ENCODE measurements at regions not wholly inside any gene's neighbourhood (a gene's known extent, or its start where the extent isn't known, plus 50 kb on each side); places are given as distances from the start of the nearest gene placed in this dataset.
"Not testable (repeated sequence)": the region's sequence is repeated elsewhere in the genome, so short reads cannot be mapped to it uniquely, and the experiment has no call there.

DNA sequence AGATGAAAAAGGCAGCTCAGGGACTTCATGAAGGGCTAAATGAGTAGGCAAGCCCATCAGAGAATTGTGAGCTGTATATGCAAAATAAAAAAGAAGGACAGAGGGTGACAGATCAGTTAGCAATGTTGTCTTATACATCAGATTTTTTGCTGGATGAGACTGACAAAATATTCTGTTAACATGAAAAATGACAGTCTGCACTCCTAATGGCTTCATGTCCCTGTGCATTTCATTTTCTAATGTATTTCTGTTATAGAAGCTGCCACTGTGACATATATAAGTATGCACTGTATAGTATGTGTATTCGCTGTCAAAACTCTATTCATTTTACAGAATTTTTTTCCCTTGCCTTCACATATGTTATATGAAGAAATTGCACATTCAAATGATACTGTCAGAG is 559.5 kb downstream of the DMRTA1 start:
- DNase-seq: no peak

DNA sequence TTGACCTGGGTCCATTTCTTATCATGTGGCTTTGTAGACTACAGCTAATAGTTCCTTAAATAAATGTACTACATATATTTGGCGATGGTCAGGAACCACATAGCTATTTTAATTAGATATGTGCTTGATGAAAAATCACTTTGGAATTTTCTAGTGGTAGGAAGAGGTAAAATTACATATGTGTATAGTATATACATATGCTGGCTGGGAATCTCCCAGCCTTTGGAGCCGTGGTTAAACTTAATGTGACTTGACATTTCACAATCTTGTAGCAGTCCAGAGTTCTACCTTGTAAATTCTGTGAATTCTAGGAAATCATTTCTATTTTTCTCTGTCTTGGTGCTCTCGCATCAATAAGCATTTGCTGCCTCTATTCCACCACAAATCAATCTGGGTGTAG is 565.0 kb downstream of the DMRTA1 start:
- DNase-seq: no peak

DNA sequence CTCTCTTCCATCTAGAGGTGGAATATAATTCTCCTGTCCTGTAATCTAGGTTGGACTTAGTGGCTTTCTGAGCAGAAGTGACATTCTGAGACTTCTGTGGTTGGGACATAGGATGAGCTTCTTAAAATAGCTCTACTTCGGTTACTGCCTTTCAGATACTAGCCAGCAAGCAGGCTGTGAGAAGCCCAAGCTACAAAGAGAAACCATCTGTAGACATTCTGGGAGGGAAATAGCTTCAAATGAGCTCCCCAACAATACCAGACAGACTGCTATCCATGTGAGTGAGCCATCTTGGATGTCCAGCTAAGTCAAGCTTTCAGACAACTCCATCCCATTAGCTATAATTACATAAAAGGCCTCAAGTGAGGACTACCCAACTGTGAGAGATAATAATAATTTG is 568.9 kb downstream of the DMRTA1 start:
- DNase-seq: no peak

GRCh38 chr9:23036416-23036815 is 589.8 kb downstream of the DMRTA1 start:
- DNase-seq: no peak

- DNase-seq: no peak
Observed at GRCh38 chr9:23039402-23039801, 592.8 kb downstream of the DMRTA1 start.

DNA sequence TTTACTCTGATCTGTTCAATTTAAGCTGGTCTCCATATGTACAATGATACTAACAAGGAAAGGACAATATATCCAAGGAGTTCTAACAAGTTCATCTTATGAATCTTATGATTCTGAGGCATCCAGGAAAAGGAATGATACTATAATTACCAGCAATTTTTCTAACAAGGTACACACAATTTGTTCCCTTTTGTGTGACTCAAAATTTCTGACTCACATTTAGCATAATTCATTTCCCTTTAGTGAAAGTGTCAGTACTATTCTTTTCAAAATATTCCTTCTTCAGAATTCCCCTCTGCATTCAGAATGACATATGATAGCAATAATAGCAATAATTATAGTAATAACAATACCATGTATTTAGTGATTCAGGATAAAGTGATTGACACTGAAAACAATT is 594.8 kb downstream of the DMRTA1 start:
- DNase-seq: no peak

GRCh38 chr9:23044549-23044948 is 597.9 kb downstream of the DMRTA1 start:
- DNase-seq: no peak

DNA sequence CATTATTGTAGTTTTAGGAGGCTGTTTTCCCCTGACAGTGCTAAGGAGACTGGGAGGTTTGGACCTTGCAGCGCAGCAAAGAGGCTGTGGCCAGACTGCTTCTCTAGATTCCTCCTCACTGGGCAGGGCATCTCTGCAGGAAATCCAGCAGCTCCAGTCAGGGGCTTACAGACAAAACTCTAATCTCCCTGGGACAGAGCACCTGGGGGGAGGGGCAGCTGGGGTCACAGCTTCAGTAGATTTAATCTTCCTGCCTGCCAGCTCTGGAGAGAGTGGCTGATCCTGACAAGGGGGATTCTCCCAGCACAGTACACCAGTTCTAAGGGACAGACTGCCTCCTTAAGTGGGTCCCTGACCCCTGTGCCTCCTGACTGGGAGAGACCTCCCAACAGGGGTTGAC is 599.4 kb downstream of the DMRTA1 start:
- not testable (repeated sequence) for DNase-seq

- no peak for DNase-seq
Observed at GRCh38 chr9:23050548-23050947, 603.9 kb downstream of the DMRTA1 start.

GRCh38 chr9:23073136-23073535 is 626.5 kb downstream of the DMRTA1 start:
- no peak for DNase-seq

DNA sequence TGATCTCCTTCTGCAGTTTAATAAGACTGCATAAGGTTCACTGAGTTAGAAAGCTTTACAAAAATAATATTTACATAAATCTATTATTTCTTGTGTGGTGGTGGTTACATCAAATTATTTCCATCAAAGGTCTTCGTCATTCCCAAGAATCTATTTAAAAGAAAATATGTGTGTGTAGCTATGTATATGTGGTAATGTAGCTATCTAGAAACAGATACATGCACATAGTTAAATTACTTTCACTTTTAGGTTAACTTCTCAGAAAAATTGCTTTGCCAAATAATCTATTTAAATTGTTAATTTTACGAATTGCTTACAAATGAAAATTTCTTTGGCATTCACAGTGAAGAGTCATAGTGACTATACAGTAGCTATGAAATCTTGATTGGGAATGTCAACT is 633.2 kb downstream of the DMRTA1 start:
- no peak for DNase-seq

DNA sequence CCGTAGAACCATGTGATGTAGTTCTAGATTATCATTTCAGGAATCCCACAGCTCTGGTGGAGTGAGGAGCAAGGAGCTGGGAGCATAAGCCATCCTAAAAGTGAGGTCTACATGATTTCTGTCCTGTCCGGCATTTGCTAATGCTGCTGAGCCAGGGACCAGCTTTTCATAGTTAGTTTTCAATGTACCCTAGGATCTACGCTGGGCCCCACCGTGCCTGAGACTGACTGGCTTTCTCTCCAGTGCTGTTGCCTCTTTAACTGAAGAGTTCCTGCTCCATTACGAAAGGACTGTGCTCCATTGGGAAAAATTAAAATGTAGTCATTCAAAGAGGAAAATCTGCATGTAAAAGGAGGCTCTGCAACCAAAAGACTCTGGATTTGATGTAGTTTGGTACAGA is 634.8 kb downstream of the DMRTA1 start:
- DNase-seq: no peak

GRCh38 chr9:23088932-23089364 is 642.3 kb downstream of the DMRTA1 start:
- no peak for DNase-seq

GRCh38 chr9:23117616-23118015 is 671.0 kb downstream of the DMRTA1 start:
- DNase-seq: no peak

DNA sequence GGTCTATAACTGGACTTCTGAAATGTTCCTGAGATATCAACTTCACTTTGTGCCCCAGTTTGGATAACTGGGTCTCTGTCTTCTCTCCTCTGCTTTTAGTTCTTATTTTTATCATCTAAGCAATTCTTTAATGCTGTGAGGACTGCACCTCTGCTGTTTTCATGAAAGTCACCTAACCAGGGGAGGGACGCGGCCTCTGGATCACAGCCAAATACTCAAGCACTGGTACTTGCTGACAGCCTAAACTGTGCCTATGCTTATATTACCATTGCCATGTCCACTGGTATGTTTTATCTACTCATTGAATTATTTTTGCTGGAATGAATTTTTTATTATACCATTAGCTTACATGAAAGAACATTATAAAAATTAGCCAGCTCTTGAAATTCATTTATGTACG is 674.0 kb downstream of the DMRTA1 start:
- no peak for DNase-seq

- DNase-seq: no peak
Observed at GRCh38 chr9:23123048-23123632, 676.5 kb downstream of the DMRTA1 start.

DNA sequence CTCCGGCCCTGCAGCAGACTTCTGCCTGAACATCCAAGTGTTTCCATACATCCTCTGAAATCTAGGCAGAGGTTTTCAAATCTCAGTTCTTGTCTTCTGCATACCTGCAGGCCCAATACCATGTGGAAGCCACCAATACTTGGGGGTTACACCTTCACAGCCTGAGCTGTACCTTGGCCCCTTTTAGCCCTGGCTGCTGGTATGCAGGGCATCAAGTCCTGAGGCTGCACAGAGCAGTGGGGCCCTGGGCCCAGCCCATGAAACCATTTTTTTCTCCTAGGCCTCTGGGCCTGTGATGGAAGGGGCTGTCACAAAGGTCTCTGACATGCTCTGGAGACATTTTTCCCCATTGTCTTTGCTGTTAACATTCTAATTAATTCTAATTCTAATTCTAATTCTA is 680.6 kb downstream of the ELAVL2 start:
- no peak for DNase-seq

- no peak for DNase-seq
Observed at GRCh38 chr9:23153058-23153457, 673.0 kb downstream of the ELAVL2 start.

GRCh38 chr9:23160491-23160890 is 665.5 kb downstream of the ELAVL2 start:
- no peak for DNase-seq

DNA sequence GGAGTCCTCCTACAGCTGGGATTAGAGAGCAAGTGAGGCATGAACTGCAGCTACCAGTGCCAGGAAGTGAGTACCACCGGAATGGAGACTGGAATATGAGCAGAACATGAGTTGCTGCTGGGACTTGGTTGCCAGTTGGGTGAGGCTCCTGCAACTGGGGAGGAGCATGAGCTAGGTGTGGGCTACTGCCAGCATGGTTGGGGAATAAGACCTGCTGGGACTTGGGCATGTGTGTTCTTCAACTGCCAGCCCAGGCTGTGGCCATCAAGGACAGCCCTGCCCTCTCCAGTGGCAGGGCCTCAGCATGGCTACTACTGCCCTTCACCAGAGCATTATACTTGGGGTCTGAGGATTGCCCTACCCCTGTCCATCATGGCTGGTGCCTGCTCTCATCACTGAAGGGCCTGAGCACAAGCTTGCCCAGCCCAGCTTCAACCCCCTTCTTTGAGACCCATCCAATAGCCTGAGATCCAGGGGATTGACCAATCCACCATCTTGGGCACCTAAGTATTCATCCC is 665.0 kb downstream of the ELAVL2 start:
- no peak for DNase-seq

DNA sequence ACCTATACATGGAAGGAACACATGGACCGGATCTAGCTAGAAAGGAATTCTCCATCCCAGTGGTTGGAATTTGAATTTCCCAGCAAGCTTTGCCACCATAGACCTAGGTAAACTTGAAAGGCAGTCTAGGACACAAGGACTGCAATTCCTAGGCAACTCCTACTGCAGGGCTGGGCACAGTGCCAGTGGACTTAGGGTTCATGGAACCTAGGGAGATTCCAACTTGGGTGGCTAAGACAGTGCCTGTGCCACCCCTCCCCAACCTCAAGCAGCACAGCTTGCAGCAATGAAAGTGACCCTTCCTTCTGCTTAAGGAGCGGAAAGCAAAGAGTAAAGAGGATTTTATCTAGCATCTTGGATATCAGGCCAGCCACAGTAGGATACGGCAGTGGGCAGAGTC is 663.3 kb downstream of the ELAVL2 start:
- no peak for DNase-seq

DNA sequence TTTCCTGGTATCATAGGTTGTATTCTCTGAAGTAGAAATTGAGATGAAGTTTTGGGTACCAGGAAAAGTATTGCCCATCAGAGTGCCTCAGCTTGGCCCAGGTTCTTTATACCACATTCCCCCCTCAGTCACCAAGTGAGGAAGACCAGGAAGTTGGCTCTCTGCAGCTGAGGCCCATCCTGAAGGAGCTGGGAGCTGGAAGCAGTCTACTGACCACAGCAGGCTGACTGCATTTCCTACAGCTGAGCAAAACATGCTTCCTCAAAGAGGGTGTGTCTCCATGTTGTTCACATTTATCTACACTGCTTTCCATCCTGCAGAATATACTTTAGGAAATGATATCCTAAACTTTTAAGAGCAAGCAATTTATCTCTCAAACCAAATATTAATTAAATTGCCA is 654.6 kb downstream of the ELAVL2 start:
- no peak for DNase-seq

DNA sequence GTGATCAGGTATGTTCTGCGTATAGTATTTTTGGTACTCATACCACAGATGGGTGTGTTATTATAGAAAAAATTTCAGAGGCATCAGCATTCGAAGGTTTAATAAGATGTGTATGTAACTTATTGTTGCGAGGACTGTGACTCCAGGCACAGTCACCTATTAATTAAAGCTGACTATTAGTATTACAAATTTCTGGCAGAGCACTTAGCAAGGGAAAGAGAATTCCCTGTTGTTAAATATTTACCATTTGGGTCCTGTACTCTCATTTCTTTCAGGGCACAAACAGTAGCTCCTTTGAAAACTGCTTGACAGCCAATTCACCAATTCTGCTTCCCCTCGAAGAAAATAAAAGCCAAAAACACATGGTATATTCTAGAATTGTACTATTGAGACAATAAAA is 653.8 kb downstream of the ELAVL2 start:
- DNase-seq: no peak

DNA sequence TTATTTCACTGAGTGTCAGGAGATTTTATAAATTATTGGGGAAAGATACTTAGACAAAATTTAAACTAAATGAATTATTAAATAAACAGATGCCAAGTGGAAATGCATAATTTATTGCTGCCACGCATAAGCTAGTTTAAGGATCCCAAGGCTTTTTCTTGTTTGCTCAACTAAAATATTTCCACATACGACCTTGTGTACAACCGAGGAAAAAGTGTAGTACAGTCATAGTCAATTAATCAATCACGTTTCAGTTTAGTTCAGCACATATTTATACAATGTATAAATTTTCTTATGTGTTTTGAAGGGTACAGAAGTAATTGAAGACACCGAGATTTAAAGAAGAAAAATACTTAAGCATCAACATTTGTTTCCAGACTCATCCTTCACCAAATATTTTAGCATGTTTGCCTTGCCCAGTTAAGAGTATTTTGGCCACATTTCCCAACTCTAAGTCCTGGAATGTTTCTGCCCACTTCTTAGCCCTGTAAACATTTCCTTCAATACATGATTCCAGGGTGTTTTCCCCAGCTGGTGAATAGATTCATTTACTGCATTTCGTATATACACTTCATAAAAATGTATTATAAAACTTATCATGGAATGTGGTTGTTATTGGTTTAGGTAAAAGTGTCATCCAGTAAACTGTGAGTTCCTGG is 652.9 kb downstream of the ELAVL2 start:
- DNase-seq: no peak

- DNase-seq: no peak
Observed at GRCh38 chr9:23194281-23194680, 631.8 kb downstream of the ELAVL2 start.
